ENCODE measurements at regions not wholly inside any gene's neighbourhood (a gene's known extent, or its start where the extent isn't known, plus 50 kb on each side); places are given as distances from the start of the nearest gene placed in this dataset.

- no peak for FAIRE-seq
Measured at GRCh38 chr18:71707400-71707799, 836.7 kb downstream of the CBLN2 start.

DNA sequence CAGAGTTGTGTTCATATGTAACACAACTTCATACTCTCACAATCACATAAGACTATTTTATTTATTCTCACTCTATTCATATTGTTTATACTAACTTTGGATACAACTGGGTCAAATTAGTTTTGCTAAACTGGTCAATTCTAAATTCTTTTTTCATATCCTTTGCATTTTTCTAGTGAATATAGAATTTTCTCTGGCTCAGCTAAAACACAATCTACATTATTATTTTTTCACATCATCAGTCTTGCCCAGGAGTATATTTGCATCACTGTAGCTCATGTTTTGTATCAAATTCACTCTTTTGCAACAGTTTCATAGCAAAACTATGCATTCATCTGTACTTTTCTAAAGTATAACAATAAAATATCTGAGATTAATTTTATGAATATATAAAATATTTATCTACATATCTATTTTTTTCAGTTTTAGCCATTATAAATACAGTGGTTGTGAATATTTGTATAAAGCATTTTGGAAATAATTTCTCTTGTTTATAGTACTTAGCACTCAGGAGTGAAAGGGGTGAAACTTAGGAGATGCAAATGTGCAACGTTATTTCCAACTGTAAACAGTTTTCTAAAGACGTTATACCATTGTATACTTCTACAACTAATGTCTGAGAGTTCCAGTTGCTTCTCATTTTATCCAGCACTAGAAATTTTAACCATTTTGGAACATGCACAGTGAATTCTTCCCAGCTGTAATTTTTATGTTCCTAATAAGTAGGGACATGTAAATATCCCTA is 854.6 kb downstream of the CBLN2 start:
- no peak for FAIRE-seq

- no peak for FAIRE-seq
Measured at GRCh38 chr18:71682591-71682990, 861.6 kb downstream of the CBLN2 start.

DNA sequence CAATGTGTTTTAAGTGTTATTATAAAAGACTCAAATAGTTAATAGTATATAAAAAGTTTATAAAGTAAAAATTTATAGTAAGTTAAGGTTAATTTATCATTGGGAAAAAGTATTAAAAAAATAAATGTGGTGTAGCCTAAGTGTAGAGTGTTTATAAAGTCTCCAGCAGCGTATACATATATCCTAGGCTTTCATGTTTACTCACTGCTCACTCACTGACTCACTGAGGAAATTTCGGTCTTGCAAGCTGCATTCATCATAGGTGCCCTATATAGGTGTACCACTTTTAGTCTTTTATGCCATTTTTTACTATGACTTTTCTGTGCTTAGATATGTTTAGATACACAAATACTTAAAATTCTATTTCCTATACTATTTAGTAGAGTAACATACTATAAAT is 866.0 kb downstream of the CBLN2 start:
- FAIRE-seq = peak; percentile 46

- no peak for FAIRE-seq
Measured at GRCh38 chr18:71673954-71674353, 870.2 kb downstream of the CBLN2 start.

DNA sequence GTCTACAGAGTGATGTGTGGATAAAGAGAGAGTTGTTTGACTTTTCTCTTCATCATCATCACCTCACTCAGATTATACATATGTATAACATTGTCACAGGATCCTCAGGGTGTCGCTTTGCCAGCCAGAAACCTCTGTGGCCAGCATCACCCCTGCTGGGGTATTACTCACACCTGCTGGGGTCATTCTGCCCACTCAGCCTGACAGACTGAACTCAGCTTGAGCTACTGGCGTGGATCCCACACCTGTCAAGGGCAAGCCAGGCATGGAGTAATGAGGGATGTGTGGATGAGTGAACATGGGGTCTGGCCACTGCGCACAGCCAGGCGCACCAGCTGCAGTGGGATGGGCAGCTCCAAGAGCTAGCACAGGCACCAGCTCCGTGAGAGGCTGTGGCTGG is 870.6 kb downstream of the CBLN2 start:
- no peak for FAIRE-seq

GRCh38 chr18:71666481-71666880 is 877.7 kb downstream of the CBLN2 start:
- FAIRE-seq = no peak

- no peak for FAIRE-seq
Measured at GRCh38 chr18:71665131-71665530, 879.0 kb downstream of the CBLN2 start.

- FAIRE-seq = no peak
Measured at GRCh38 chr18:71643822-71644221, 900.3 kb downstream of the CBLN2 start.

DNA sequence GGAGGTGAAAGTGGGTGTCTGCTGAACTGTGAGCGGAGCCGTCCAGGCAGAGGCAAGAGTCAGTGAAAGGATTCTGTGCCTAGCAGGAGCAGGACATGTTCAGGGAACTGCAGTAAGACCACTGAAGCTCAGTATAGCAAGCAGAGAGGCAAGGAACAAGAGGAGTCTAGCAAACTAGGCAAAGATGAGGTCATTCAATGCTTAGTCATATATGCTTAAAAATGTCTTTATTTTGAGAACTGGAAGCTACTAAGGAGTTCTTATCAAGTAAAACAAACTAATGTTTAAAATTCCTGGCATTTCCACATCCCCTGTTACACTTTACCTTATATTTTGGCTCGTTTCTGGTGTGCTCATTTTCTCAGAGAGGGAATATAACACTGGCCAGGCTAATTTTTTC is 913.4 kb downstream of the CBLN2 start:
- no peak for FAIRE-seq

DNA sequence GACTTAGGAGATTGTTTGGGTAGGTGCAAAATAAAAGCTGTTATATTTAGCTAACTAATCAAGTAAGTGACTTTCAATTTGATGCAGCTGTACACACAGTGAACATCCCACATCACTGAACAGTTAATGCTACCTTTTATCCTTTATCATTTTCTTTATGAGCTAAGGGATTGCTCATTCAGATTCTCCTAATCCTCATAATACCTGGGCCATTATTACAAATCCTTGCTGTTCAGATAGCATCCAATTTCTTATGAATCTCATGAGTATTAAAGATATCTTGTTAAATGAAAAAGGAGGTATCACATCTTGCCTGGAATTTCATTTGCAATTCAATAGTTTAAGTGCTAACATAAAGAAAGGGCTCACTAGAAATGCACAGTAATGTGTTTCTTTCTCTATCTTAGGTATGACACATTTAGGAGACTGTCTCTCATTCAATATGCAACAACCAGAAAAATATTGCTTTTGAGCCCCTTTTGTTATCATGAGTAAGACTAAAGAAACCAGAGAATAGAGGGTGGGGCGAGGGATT is 918.5 kb downstream of the CBLN2 start:
- FAIRE-seq = no peak

DNA sequence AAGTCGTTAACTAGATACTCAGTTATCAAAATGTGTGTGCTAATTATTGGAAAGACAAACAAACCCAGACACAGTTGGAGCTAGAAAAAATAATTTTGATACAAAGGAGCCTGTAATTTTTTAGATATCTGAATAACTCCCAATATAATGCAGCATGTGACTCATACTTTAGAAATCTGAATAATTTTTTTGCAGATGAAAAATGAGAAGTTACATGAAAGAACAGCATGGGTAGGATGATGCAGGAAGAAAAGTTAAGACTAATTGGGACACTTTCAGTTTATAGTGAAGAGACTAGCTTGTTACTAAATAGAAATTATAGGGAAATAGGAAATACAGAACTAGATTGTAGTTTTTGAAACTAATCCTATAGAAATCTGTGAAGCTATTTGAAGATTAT is 945.8 kb downstream of the CBLN2 start:
- no peak for FAIRE-seq

DNA sequence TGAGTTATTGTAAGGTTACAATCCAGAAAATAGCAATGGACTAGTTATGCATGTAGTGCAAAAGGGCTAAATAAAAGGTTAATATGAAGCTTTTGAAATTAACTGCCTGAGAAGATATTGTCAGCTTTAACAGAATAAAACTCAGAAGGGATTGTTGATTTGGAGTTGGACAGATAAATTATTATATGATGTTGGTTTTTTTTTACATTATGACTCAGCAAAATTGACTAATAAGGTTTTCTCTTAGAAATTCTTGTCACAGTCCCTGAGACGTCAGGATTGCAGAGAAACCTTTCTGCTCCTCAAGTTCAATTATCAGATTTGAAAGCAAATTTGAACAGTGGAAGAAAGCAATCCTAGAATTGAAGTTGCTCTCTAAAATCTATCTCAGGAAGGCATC is 946.9 kb downstream of the CBLN2 start:
- no peak for FAIRE-seq

DNA sequence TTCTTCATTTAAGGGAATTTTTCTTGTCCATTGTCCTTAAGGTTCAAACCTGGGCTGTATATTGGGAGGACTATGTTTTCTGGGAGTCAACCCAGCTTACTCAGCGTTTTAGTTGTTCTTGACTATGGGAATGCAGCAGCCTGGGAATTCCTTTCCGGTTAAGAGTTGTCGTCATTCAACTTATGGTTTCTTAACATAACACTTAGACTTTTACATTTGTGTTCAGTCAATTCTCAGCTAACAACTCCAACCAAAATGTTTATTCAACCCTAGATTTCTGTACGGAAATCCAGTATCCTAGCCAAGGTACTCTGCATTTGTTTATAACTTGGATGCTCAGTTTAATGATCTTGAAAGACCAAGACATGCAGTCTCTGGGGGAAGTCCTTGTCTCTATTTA is 960.9 kb downstream of the CBLN2 start:
- no peak for FAIRE-seq

- FAIRE-seq = no peak
Measured at GRCh38 chr18:71554686-71555085, 989.5 kb downstream of the CBLN2 start.

- no peak for FAIRE-seq
Measured at GRCh38 chr18:71541643-71542042, 1002.5 kb downstream of the CBLN2 start.

DNA sequence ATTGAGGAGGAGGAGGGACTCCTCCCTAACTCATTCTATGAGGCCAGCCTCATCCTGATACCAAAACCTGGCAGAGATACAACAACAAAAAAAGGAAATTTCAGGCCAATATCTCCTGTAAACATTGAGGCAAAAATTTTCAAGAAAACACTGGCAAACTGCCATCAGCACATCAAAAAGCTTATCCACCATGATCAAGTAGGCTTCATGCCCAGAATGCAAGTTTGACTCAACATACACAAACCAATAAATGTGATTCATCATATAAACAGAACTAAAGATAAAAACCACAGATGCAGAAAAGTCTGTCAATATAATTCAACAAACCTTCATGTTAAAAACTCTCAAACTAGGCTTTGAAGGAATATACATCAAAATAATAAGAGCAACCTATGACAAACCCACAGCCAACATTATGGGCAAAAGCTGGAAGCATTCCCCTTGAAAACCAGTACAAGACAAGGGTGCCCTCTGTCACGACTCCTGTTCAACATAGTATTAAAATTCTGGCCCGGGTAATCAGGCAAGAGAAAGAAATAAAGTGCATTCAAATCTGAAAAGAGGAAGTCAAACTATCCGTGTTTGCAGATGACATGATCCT is 1014.3 kb downstream of the CBLN2 start:
- no peak for FAIRE-seq

GRCh38 chr18:71523483-71524435 is 1020.4 kb downstream of the CBLN2 start:
- no peak for FAIRE-seq

DNA sequence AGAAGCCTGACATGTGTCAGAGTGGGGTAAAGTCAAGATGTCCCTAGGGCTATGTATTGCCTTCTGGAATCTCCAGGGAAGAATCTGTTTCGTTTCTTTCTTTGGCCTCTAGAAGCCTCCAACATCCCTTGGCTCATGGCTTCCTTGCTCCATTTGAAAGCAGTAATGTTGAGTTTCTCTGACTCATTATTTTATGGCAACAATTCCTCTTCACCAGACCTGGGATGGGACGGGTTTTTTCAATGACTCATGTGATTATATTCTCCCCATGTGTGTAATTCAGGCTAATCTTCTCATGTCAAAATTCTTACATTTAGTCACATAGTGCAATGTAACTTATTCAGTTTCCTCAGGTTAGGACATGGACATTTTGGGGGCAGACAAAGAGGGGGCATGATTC is 1038.6 kb downstream of the CBLN2 start:
- FAIRE-seq = no peak

GRCh38 chr18:71503222-71503621 is 1040.9 kb downstream of the CBLN2 start:
- no peak for FAIRE-seq

DNA sequence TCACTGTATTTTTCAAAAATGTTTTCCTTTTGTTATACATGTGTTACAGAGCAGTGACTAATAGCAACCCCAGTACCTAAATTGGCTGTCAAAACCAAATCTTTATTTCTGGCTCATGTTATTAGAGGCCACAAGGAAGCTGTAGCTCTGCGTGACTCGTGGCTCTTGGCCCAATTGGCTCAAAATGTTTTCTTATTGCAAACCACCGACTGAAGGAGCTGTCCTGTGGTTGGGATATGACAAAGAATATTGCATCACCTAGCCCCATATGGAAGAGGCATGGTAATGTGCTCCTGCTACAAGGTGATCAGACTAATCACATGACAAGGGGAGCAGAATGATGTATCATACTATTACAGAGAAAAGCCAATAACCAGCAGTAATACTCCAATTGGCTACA is 1058.5 kb downstream of the CBLN2 start:
- FAIRE-seq = no peak

- FAIRE-seq = no peak
Measured at GRCh38 chr18:71471963-71472725, 1072.0 kb downstream of the CBLN2 start.

- no peak for FAIRE-seq
Measured at GRCh38 chr18:71456206-71456605, 1087.9 kb downstream of the CBLN2 start.
